HUES64 (cell line): ENCODE measurements at regions not wholly inside any gene's neighbourhood (a gene's known extent, or its start where the extent isn't known, plus 50 kb on each side); places are given as distances from the start of the nearest gene placed in this dataset.

Source experiments
- H3K27ac ChIP-seq: 2 replicates; pipeline ENCODE4 v1.7.0; 2013; ENCODE audit warnings: low read depth, low read length, inconsistent platforms
- H3K27me3 ChIP-seq: 2 replicates; pipeline ENCODE4 v1.6.1; 2013; ENCODE audit warnings: mild to moderate bottlenecking, low read length; ENCODE audit not compliant: insufficient read depth
- H3K36me3 ChIP-seq: 2 replicates; pipeline ENCODE4 v1.6.1; 2013; ENCODE audit warnings: mild to moderate bottlenecking, low read length; ENCODE audit not compliant: insufficient read depth
- H3K4me1 ChIP-seq: 2 replicates; pipeline ENCODE4 v1.6.1; 2013; ENCODE audit warnings: mild to moderate bottlenecking, low read length, moderate library complexity; ENCODE audit not compliant: insufficient read depth
- H3K4me3 ChIP-seq: 2 replicates; pipeline ENCODE4 v1.5.1; 2013; ENCODE audit warnings: mild to moderate bottlenecking, low read length, moderate library complexity
- H3K9ac ChIP-seq: 2 replicates; pipeline ENCODE4 v1.6.1; 2013; ENCODE audit warnings: mild to moderate bottlenecking, low read depth, low read length
- H3K9me3 ChIP-seq: 2 replicates; pipeline ENCODE4 v1.6.1; 2013; ENCODE audit warnings: low read depth, low read length; ENCODE audit not compliant: insufficient read depth
- WGBS: fragments of 150-250, 120-280 bp; methylation state at CpG from one replicate; pipeline ENCODE4 v1.1.7; 2013; ENCODE audit warnings: missing lambda C conversion rate; 5-methylcytosine and 5-hydroxymethylcytosine counted together

DNA sequence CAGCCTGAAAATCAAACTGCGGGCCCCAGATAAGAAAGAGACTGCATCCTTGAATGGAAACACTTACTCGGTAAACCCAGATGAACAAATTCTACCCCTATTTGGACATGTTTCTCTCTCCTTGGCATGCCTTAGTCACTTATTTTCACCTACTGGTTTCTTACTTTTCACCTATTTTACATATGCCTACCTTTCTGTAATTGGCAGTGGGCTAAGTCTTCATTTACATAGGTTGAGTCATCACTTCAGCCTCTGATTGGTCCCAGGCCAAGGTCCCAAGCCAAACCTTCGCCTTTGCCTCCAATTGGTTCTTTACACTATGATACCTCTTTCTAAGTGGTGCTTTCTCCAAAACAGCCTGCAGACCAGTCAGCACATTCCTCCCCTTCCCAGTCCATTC lies 111.3 kb downstream of the DYRK2 start:
- Histone ChIP-seq H3K27me3 (no peaks in the 10 kb centered on the region), H3K9me3 (peaks cover 3% of the 10 kb centered on the region), H3K4me1 (peaks cover 11% of the 10 kb centered on the region; the same call in 1 of the 2 replicates), H3K9ac (no peak overlapping the region), H3K27ac (no peak overlapping the region), H3K4me3 (no peak overlapping the region), H3K36me3 (no peaks in the 10 kb centered on the region)
- 93% methylated on average over 3 of the region's 3 CpGs for WGBS

DNA sequence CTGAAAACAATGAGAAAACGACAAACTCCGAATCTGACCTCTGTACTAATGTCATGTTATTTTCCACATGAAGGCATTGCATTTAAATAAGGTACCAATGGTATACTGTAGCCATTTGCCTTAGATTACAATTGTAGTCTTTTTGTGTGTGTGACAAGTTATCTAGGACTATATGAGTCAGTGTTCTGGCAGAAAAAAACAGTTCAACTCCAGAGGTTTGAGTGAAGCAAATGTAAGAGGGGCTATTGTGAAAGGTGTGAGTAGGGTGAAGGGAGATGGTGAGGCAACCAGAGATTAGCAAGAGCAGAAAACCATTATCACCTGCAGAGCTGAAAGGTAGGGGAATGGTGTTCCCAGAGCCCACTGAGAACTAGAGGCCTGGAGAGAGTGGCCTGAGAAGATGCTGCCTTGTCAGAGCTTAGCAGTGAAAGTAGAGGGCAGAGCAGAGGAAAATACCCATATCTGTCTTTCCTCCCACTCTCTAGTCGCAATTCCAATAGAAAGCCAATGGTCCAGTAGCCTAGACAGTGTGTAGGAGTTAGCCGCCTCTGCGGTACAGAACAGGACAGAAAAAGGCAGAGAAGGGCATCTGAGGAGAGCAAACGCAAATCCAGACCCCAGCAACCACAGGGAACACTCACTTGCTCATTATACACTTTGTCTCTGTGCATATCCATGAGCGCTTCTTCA lies 112.2 kb downstream of the DYRK2 start:
- no peak overlapping the region for H3K4me3 ChIP-seq
- H3K27me3 ChIP-seq = no peaks in the 10 kb centered on the region
- H3K36me3 ChIP-seq = no peaks in the 10 kb centered on the region
- 93% methylated on average over 7 of the region's 7 CpGs for WGBS
- peaks cover 3% of the 10 kb centered on the region for H3K9me3 ChIP-seq
- no peak overlapping the region for H3K27ac ChIP-seq
- no peak overlapping the region for H3K9ac ChIP-seq
- H3K4me1 ChIP-seq = peaks cover 10% of the 10 kb centered on the region; the same call in 1 of the 2 replicates

- H3K9ac ChIP-seq = no peak overlapping the region
- no peaks in the 10 kb centered on the region for H3K27me3 ChIP-seq
- peaks cover 2% of the 10 kb centered on the region for H3K4me1 ChIP-seq
- no peaks in the 10 kb centered on the region for H3K36me3 ChIP-seq
- H3K4me3 ChIP-seq = no peak overlapping the region
- no peak overlapping the region for H3K27ac ChIP-seq
- peaks cover 3% of the 10 kb centered on the region for H3K9me3 ChIP-seq
- 91% methylated on average over 1 of the region's 3 CpGs for WGBS
Observed at GRCh38 chr12:67761566-67761965, 113.0 kb downstream of the DYRK2 start.

DNA sequence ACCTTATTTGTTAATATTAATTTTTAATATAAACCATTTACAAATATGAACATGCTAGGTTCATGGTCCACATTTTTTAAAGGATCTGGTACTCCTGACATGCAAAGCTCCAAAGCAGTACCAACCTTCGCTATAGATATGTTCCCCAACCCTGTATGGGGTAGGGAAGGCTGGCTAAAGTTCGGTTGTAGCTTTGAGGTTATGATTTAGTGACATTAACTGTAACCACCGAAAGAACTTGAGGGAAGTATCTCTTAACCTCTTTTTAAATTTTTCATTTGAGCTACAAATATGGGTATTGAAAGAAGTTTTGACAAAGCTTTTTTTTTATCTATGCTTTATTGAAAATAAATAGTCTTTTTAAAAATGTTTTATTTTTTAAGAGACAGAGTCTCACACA lies 115.5 kb downstream of the DYRK2 start:
- Histone ChIP-seq H3K4me1 (no peaks in the 10 kb centered on the region; the same call in 1 of the 2 replicates), H3K27ac (no peak overlapping the region), H3K36me3 (no peaks in the 10 kb centered on the region), H3K9me3 (peaks cover 3% of the 10 kb centered on the region), H3K27me3 (no peaks in the 10 kb centered on the region), H3K9ac (no peak overlapping the region), H3K4me3 (no peak overlapping the region)
- WGBS = 95% methylated on average over 3 of the region's 3 CpGs

DNA sequence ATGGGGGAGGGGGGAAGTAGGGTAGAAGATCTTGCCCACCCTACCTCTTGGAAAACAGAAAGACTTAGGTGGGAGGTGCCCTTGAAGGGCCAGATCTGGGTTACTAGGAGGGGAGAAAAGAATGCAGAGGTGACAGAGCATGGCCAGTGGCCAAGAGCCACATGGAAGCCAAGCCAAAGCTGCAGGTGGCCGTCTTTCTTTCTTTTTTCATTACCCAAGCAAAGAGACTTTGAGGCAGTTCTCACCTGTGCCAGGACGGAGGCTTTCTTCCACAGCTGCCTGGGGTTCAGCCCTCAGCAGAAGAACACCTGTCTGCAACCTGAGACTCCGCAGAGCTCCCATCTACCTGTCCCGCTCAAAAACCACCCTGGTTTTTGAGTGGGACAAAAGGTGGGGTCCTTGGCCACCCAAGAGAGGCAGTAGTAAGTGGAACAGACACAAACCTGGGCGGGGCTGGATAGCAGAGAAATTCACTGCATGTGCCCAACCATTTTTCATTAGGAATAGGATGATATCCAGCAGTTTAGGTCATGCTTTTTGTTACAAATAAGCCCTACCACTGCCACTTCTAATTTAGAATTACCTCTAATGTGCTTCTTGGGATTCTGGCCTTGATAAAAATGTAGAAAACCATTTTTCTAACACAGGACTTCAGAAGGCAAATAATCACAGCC lies 116.5 kb downstream of the DYRK2 start:
- 94% methylated on average over 5 of the region's 5 CpGs for WGBS
- Histone ChIP-seq H3K4me3 (no peak overlapping the region), H3K27ac (no peak overlapping the region)

GRCh38 chr12:67765776-67766766 lies 117.5 kb downstream of the DYRK2 start:
- no peak overlapping the region for H3K27ac ChIP-seq
- H3K27me3 ChIP-seq = no peaks in the 10 kb centered on the region
- H3K9me3 ChIP-seq = no peaks in the 10 kb centered on the region
- no peak overlapping the region for H3K9ac ChIP-seq
- 69% methylated on average over 6 of the region's 7 CpGs for WGBS
- H3K4me3 ChIP-seq = no peak overlapping the region
- no peaks in the 10 kb centered on the region; the same call in 1 of the 2 replicates for H3K4me1 ChIP-seq
- no peaks in the 10 kb centered on the region for H3K36me3 ChIP-seq

More for the DNA sequence above, 116.5 kb downstream of the DYRK2 start:
- peaks cover 3% of the 10 kb centered on the region for H3K9me3 ChIP-seq
- no peaks in the 10 kb centered on the region for H3K27me3 ChIP-seq
- no peaks in the 10 kb centered on the region; the same call in 1 of the 2 replicates for H3K4me1 ChIP-seq
- no peaks in the 10 kb centered on the region for H3K36me3 ChIP-seq
- no peak overlapping the region for H3K9ac ChIP-seq

GRCh38 chr12:67772267-67773169 lies 124.0 kb downstream of the DYRK2 start:
- Histone ChIP-seq H3K27ac (peak overlapping the region; percentile 92), H3K4me3 (peak overlapping the region; percentile 28), H3K4me1 (peaks cover 30% of the 10 kb centered on the region), H3K27me3 (no peaks in the 10 kb centered on the region), H3K9ac (peak overlapping the region; percentile 41; the same call in 1 of the 2 replicates), H3K9me3 (no peaks in the 10 kb centered on the region), H3K36me3 (no peaks in the 10 kb centered on the region)
- WGBS = 40% methylated on average over 9 of the region's 11 CpGs

- WGBS = 78% methylated on average over 2 of the region's 2 CpGs
- Histone ChIP-seq H3K27ac (peak overlapping the region; percentile 92; the same call in 1 of the 2 replicates), H3K9ac (no peak overlapping the region)
Observed at GRCh38 chr12:67773896-67774295, 125.4 kb downstream of the DYRK2 start.

GRCh38 chr12:67774983-67775587 lies 126.5 kb downstream of the DYRK2 start:
- Histone ChIP-seq H3K4me1 (peaks cover 30% of the 10 kb centered on the region), H3K36me3 (no peaks in the 10 kb centered on the region), H3K27ac (no peak overlapping the region), H3K27me3 (no peaks in the 10 kb centered on the region), H3K9ac (no peak overlapping the region), H3K4me3 (no peak overlapping the region), H3K9me3 (no peaks in the 10 kb centered on the region)
- 74% methylated on average over 4 of the region's 4 CpGs for whole genome bisulfite sequencing

More at GRCh38 chr12:67773896-67774295, 125.4 kb downstream of the DYRK2 start:
- Histone ChIP-seq H3K4me1 (peaks cover 30% of the 10 kb centered on the region), H3K9me3 (no peaks in the 10 kb centered on the region), H3K4me3 (no peak overlapping the region), H3K36me3 (no peaks in the 10 kb centered on the region), H3K27me3 (no peaks in the 10 kb centered on the region)

DNA sequence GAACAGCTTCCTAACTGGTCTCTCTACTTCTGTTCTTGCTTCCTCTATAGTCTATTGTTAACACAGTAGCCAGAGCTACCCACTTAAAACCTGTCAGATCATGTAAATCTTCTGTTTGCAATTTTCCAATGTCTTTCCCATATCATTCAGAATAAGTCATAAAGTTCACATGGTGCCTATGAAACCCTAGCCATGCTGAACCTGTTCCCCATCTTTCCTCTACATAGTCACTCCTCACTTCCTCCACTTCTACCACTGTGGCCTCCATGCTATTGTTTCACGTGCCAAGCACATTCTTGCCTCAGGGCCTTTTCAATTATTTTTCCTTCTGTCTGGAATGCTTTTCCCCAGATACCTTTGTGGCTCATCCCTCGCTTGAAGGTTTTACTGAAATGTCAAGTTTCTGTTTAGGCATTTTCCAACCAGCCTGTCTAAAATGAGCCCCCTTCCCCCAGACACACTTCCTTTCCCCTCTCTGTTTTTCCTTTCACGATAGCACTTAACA lies 132.1 kb downstream of the DYRK2 start:
- Histone ChIP-seq H3K4me1 (peaks cover 4% of the 10 kb centered on the region; the same call in 1 of the 2 replicates), H3K9me3 (no peaks in the 10 kb centered on the region), H3K27ac (no peak overlapping the region), H3K9ac (no peak overlapping the region), H3K27me3 (no peaks in the 10 kb centered on the region), H3K4me3 (no peak overlapping the region), H3K36me3 (no peaks in the 10 kb centered on the region)
- 86% methylated on average over 3 of the region's 3 CpGs for WGBS
